Mononuclear cell (primary cell): ENCODE measurements at regions not wholly inside any gene's neighbourhood (a gene's known extent, or its start where the extent isn't known, plus 50 kb on each side); places are given as distances from the start of the nearest gene placed in this dataset.

Experiments used
- H3K27me3 ChIP-seq: 2 replicates; pipeline ENCODE4 v1.6.0; 2011; ENCODE audit warnings: low read length, control low read depth; ENCODE audit not compliant: insufficient read depth
- H3K4me1 ChIP-seq: 2 replicates; pipeline ENCODE4 v1.5.1; 2011; ENCODE audit warnings: mild to moderate bottlenecking, low read length, control low read depth; ENCODE audit not compliant: insufficient read depth
- H3K4me3 ChIP-seq: 2 replicates; pipeline ENCODE4 v1.5.1; 2011; ENCODE audit warnings: mild to moderate bottlenecking, low read length, moderate library complexity
- H3K9me3 ChIP-seq: 2 replicates; pipeline ENCODE4 v1.5.1; 2011; ENCODE audit warnings: low read depth, mild to moderate bottlenecking, control low read depth, low read length

GRCh38 chr3:102259663-102260062 lies 175.2 kb upstream of the ZPLD1 start:
- Histone ChIP-seq H3K4me1 (no peaks in the 10 kb centered on the region), H3K4me3 (no peak overlapping the region), H3K9me3 (no peaks in the 10 kb centered on the region), H3K27me3 (no peaks in the 10 kb centered on the region)

- no peaks in the 10 kb centered on the region for H3K4me1 ChIP-seq
- no peaks in the 10 kb centered on the region for H3K27me3 ChIP-seq
- H3K9me3 ChIP-seq: no peaks in the 10 kb centered on the region
- H3K4me3 ChIP-seq: no peak overlapping the region
Observed at GRCh38 chr3:102265720-102266119, 169.1 kb upstream of the ZPLD1 start.

- no peaks in the 10 kb centered on the region for H3K9me3 ChIP-seq
- H3K4me1 ChIP-seq: no peaks in the 10 kb centered on the region
- no peaks in the 10 kb centered on the region for H3K27me3 ChIP-seq
- H3K4me3 ChIP-seq: no peak overlapping the region
Observed at GRCh38 chr3:102269406-102269805, 165.4 kb upstream of the ZPLD1 start.

GRCh38 chr3:102290241-102290640 lies 144.6 kb upstream of the ZPLD1 start:
- H3K4me3 ChIP-seq: no peak overlapping the region
- no peaks in the 10 kb centered on the region for H3K4me1 ChIP-seq
- no peaks in the 10 kb centered on the region for H3K9me3 ChIP-seq
- H3K27me3 ChIP-seq: no peaks in the 10 kb centered on the region

GRCh38 chr3:102295756-102296155 lies 139.1 kb upstream of the ZPLD1 start:
- Histone ChIP-seq H3K27me3 (no peaks in the 10 kb centered on the region), H3K9me3 (no peaks in the 10 kb centered on the region), H3K4me3 (no peak overlapping the region), H3K4me1 (no peaks in the 10 kb centered on the region)

GRCh38 chr3:102297072-102297658 lies 137.7 kb upstream of the ZPLD1 start:
- H3K9me3 ChIP-seq: no peaks in the 10 kb centered on the region

GRCh38 chr3:102299125-102299877 lies 135.5 kb upstream of the ZPLD1 start:
- Histone ChIP-seq H3K9me3 (no peaks in the 10 kb centered on the region), H3K27me3 (no peaks in the 10 kb centered on the region), H3K4me3 (no peak overlapping the region), H3K4me1 (no peaks in the 10 kb centered on the region)

More at GRCh38 chr3:102297072-102297658, 137.7 kb upstream of the ZPLD1 start:
- no peaks in the 10 kb centered on the region for H3K4me1 ChIP-seq
- no peak overlapping the region for H3K4me3 ChIP-seq
- no peaks in the 10 kb centered on the region for H3K27me3 ChIP-seq

GRCh38 chr3:102301155-102301880 lies 133.5 kb upstream of the ZPLD1 start:
- no peaks in the 10 kb centered on the region for H3K9me3 ChIP-seq
- H3K4me3 ChIP-seq: no peak overlapping the region
- H3K4me1 ChIP-seq: no peaks in the 10 kb centered on the region
- no peaks in the 10 kb centered on the region for H3K27me3 ChIP-seq

GRCh38 chr3:102302020-102302419 lies 132.8 kb upstream of the ZPLD1 start:
- Histone ChIP-seq H3K4me1 (no peaks in the 10 kb centered on the region), H3K27me3 (no peaks in the 10 kb centered on the region), H3K4me3 (no peak overlapping the region), H3K9me3 (no peaks in the 10 kb centered on the region)

- no peaks in the 10 kb centered on the region for H3K9me3 ChIP-seq
- no peaks in the 10 kb centered on the region for H3K4me1 ChIP-seq
- no peak overlapping the region for H3K4me3 ChIP-seq
- no peaks in the 10 kb centered on the region for H3K27me3 ChIP-seq
Observed at GRCh38 chr3:102304550-102304949, 130.3 kb upstream of the ZPLD1 start.

GRCh38 chr3:102307442-102307841 lies 127.4 kb upstream of the ZPLD1 start:
- no peaks in the 10 kb centered on the region for H3K27me3 ChIP-seq
- no peaks in the 10 kb centered on the region for H3K9me3 ChIP-seq
- H3K4me1 ChIP-seq: no peaks in the 10 kb centered on the region
- no peak overlapping the region for H3K4me3 ChIP-seq

GRCh38 chr3:102329066-102329465 lies 105.7 kb upstream of the ZPLD1 start:
- Histone ChIP-seq H3K9me3 (no peaks in the 10 kb centered on the region), H3K4me3 (no peak overlapping the region), H3K27me3 (no peaks in the 10 kb centered on the region), H3K4me1 (no peaks in the 10 kb centered on the region)

GRCh38 chr3:102329561-102329960 lies 105.3 kb upstream of the ZPLD1 start:
- no peak overlapping the region for H3K4me3 ChIP-seq
- no peaks in the 10 kb centered on the region for H3K27me3 ChIP-seq
- no peaks in the 10 kb centered on the region for H3K9me3 ChIP-seq
- H3K4me1 ChIP-seq: no peaks in the 10 kb centered on the region

GRCh38 chr3:102332205-102332604 lies 102.6 kb upstream of the ZPLD1 start:
- no peaks in the 10 kb centered on the region for H3K27me3 ChIP-seq
- H3K9me3 ChIP-seq: no peaks in the 10 kb centered on the region
- H3K4me3 ChIP-seq: no peak overlapping the region
- no peaks in the 10 kb centered on the region for H3K4me1 ChIP-seq

- H3K9me3 ChIP-seq: no peaks in the 10 kb centered on the region
Observed at GRCh38 chr3:102332934-102333333, 101.9 kb upstream of the ZPLD1 start.

More at GRCh38 chr3:102332934-102333333, 101.9 kb upstream of the ZPLD1 start:
- Histone ChIP-seq H3K4me1 (no peaks in the 10 kb centered on the region), H3K4me3 (no peak overlapping the region), H3K27me3 (no peaks in the 10 kb centered on the region)
